ENCODE measurements at regions not wholly inside any gene's neighbourhood (a gene's known extent, or its start where the extent isn't known, plus 50 kb on each side); places are given as distances from the start of the nearest gene placed in this dataset.
"Not testable (repeated sequence)": the region's sequence is repeated elsewhere in the genome, so short reads cannot be mapped to it uniquely, and the experiment has no call there.

DNA sequence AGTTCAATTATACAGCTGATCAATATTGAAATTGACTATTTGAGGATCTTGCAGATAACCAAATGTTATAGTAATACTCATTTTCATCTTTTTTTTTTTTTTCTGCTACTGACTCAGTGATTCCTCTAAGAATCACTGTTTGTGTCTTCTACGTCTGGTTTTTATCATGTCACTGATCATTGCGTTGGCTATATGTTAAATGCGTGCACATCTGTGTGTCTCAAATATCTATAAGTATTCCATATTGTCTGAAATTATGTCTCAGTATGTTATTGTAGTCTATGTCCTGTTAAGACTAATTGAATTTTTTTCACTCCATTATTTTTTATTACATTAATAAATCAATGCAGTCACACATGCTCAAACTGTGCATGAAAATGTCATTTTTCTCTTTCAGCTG lies 200.5 kb downstream of the PCDH20 start:
- DNase-seq (ENCODE audit: low read depth), result no peak

DNA sequence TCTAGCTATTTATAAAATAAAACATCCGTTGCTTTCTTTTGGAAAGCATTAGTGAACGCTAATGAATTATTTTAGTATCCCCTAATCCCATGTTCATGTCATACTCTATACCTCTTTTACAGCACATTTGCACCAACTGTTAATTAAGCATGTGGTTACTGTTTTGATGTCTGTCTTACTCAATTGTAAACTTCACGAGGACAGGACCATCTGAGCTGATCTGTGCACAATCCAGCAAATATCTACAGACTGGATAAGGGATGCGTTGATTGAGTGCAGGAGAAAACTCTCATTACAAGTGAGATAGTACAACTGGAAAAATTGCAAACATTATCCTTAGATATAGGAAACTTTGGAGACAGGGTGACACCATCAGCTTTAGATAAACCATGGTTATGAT lies 201.1 kb downstream of the PCDH20 start:
- no peak for DNase-seq (ENCODE audit: low read depth)

DNA sequence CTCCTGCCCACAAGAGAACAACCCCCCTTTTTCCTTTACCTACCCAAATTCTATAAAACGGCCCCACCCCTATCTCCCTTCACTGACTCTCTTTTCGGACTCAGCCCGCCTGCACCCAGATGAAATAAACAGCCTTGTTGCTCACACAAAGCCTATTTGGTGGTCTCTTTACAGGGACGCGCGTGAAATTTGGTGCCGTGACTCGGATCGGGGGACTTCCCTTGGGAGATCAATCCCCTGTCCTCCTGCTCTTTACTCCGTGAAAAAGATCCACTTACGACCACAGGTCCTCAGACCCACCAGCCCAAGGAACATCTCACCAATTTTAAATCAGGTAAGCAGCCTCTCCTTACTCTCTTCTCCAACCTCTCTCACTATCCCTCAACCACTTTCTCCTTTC lies 209.8 kb downstream of the PCDH20 start:
- not testable (repeated sequence) for DNase-seq (ENCODE audit: low read depth)

DNA sequence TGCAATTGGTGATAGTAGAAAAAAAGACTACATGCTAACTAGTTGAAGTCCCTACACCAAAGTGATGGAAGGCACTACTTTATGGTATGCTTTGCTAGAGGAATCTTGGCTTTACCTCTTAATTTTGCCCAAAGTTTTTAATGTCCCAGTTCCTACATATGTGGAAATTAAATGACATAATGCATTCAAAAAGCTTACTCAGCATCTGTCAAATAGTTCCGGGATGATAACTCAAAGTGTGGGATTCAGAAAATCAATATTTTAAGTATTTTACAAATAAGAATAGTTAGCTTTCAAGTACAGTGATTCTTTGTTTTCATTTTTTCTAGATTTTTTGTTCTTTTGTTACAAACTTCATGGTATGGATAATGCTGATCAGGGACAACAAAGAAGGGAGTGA lies 211.6 kb downstream of the PCDH20 start:
- DNase-seq (ENCODE audit: low read depth), result no peak

DNA sequence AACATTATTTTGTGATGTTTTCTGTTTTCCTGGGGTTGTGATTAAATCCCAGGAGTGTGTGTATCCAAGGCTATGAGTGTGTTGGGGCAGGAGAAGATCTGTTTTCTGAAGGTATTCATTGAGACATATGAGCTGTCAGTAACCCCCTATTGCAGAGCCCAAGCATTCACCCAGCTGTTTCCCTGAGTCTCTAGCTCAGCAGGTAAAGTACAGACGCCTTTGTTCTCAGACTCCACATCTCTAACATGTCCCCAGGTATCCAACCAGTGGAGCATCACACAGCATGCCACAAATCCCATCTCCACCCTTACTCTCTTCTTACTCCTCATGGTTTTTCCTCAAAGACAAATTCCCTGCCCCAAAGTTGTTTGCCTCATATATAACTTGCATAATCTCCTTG lies 213.6 kb downstream of the PCDH20 start:
- no peak for DNase-seq (ENCODE audit: low read depth)

DNA sequence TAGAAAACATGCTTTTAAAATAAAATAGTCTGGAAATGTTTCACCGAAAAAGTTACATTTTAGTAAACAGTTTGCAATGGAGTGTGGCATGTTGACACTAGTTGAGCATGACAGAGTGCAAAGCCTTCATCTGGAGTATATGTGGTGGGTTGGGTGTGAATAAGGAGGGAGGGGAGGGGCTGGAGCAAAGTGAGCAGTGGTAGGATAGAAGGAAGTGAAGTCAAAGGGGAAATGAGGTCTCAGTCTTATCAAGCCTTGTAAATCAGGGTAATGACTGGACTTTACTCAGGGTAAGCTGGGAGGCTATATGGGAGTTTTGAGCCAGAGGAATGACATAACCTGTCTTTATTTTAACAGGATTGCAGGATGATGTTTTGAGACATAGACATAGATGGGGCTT lies 222.8 kb downstream of the PCDH20 start:
- no peak for DNase-seq (ENCODE audit: low read depth)

DNA sequence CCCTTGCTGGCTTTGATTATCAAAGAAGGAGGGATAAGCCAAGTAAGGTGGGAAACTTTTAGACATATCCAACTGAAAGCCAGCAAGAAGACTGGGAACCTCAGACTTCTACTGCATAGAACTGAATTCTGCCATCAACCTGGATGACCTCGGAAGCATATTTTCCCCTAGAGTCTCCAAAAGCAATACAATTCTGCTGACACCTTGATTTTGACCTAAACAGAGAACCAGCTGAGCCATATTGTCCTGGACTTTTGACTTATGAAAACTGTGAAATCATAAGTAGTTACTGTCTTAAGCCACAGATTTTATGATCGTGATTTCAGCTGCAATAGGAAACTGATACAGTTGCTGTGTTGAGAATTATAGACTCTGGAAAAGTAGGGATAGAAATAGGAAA lies 227.6 kb downstream of the PCDH20 start:
- DNase-seq (ENCODE audit: low read depth), result no peak

DNA sequence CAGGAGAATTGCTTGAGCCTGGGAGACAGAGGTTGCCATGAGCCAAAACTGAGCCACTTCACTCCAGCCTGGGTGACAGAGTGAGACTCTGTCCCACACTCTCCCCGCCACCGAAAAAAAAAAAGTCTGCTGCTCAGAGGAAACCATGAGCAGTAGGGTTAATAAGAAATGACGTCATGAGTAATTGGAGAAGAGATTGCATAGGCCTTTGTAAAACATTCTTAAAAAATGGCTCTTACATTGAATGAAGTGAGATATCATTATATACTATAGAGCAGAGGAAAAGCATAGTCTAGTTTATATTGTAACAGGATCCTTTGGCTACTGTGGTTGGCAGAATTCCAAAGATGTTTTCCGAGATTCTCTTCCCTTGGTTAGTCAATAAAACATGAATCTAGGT lies 228.2 kb downstream of the PCDH20 start:
- DNase-seq (ENCODE audit: low read depth), result no peak

DNA sequence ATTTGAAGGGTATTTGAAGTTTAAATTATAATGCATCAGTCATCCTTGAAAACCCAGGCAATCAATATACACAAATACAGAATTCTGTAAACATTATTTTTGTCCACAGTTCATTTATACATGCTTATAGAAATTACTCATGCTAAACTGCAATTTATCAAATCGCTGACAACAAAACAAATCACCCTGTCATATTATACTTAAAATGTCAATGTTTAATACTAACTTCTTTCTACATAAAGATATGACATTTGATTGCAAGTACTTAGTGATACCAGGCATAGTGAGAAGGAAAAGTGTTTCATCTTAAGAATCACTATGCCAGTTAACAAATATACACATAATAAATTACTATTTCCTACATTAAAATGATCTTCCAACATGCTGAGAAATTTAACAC lies 232.0 kb downstream of the PCDH20 start:
- DNase-seq (ENCODE audit: low read depth), result no peak

DNA sequence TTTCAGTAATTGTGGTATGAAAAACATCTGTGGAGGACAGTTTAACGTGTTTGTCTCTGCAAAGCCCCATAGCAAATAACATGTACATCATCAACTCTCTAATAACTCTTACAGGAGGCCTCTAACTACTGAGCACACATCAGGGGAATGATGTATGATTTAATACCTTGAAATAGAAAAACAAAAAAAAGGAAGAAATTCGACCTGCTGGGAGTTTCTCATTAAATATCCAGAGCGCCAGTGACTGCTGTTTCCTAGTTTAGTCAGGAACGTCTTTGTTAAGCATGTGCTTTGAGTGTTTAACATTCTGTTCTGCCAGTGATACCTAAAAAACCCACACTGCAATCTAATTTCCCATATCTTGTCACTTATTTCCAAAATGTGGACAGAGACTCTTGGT lies 235.4 kb downstream of the PCDH20 start:
- no peak for DNase-seq (ENCODE audit: low read depth)

DNA sequence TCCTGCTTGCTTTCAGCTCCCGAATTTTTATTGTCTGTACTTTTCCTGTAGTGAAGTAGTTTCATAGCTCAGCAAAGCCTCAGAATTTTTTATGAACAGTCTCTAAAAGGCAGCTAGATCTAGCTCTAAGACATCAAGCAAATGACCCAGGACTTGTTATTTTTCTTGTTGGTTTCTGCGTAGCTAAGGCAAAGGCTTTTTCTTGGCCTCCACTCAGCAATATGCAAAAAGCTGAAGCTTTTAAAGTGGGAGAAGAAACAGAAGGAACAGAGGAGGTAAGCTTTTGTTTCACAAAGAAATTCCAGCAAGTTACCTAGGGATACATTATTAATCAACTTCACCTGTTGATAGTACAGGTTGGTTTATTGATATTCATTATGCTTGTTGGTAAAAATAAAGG lies 235.9 kb downstream of the PCDH20 start:
- DNase-seq (ENCODE audit: low read depth), result no peak

DNA sequence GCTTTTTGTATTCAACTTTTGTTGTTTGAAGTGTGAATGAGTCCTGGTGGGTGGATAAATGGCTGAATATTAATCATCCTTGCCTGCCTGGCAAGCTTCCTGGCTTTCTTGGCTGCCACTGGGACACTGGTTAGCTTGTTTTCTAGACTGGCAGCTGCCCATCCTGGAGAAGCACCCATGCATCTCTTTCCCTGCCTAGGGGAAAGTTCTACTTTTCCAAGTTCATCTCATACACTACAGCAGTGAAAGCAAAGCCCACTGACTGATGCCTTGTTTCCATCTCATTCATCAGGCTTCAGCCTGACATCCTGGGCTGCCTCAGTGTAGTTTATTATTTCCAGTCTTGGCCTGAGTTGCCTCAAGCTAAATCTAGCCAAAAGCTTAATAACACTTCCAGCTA lies 244.8 kb downstream of the PCDH20 start:
- no peak for DNase-seq (ENCODE audit: low read depth)

DNA sequence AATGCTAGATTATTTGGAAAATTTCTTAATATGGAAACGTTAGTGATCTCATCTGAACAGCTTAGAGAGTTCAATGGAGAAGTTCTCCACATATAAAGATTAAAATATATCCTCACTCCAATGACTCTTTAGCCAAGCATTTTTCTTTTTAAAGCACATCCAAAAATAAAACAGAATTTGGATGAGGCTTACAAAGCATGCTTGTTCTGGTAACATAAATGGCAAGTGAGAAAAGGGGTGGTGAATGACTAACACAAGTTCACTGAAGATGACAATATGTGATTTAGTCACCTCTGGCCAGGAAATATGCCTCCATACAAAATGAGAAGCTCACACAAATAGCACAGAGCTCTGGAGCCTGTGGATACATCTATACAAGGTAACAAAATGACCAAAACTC lies 253.0 kb downstream of the PCDH20 start:
- no peak for DNase-seq (ENCODE audit: low read depth)

DNA sequence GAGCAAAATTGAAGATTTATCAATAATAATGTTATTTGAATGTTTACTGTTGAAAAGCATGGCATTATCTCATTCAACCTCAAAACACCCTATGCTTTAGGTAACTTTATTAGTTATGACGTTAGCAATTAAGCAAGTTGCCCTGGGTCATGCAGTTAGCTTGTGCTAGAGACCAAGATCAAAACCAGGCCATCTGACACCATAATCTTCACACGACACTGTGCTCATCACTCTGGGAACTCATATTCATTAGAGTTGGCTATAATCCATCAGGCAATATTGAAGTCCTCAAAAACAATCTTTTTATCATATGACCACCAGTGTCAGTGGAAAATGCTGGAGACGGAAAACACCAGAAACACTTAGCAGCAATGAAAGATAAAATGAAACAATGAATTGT lies 253.5 kb downstream of the PCDH20 start:
- no peak for DNase-seq (ENCODE audit: low read depth)

DNA sequence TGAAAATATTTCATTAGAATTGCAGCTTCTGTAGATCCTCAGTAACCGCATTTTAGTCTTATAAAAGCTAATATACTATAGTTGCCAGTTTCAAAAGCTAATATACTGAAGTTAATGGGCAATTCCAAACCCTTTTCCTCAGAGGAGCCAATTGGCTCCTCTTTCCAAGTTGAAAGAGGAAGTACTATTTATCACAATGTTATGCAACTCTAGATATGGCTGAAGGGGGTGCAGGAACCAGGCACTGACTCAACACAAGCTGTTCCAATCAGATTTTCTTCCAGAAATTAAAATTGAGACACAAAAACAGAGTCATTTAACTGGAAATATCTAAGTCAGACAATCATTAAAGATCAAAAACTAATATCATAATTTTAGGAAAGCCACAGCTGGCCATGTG lies 258.9 kb downstream of the PCDH20 start:
- no peak for DNase-seq (ENCODE audit: low read depth)

DNA sequence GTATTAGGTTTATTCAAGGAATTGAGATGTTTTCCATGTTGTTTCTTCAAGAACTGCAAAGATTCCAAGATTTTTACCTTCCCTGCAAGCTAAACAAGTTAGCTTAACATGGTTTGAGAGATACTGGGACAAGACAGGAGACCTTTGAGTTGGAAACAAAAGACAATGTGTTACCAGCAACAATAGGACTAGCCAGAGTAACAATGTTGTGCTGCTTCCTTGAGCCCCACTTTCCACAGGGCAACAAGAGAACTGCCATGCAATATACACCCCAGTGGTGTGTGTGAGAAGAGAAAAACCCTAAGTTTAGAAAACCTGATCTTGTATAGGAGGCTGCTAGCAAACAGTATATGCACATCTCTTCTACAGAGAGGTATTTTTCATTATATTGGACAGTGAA lies 264.6 kb downstream of the PCDH20 start:
- no peak for DNase-seq (ENCODE audit: low read depth)

DNA sequence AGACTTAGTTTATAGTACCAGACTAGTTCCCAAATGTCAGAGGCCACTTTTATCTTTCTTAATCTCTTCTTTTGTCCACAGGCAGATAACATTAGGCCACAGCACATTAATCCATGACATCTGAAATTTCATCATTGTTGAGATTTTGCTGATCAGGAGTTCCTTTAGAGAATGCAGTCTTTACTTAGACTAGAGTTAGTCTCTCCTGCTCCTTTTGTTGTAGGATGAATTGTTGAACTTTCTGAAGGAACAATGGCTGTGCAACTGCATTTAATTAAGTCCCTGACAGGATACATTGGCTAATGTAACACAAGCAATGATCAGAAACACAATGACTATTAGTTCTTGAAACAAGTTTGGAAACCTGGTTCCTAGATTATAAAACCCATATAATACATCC lies 266.3 kb downstream of the PCDH20 start:
- DNase-seq (ENCODE audit: low read depth), result no peak

DNA sequence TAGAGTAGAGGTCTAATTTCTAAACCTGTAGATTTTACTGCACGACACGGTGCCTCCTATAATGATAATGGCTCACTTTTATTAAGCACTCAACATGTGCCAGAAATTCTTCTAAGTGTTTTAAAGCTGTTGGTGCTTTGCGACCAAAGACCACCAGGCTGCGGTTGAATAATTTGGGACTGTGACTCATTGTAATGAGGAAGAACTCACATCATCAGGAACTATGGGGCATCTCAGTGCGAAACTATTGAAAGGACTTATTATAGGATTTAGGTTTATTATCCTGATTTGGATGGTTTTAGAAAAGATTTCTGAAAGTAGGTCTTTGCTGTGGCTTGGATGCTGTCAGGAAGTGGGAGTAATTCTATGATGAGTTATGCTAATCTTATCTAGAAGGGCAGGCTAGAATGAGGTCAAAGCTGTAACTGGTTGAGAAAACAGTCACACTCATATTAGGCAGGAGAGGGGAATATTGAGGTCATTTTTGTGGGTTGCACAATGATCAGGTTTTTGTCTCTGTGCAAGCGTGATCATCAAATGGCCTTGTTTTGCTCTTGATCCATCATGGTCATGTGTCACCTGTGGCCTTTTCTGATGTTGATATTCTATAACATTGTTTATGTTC lies 266.8 kb downstream of the PCDH20 start:
- no peak for DNase-seq (ENCODE audit: low read depth)

DNA sequence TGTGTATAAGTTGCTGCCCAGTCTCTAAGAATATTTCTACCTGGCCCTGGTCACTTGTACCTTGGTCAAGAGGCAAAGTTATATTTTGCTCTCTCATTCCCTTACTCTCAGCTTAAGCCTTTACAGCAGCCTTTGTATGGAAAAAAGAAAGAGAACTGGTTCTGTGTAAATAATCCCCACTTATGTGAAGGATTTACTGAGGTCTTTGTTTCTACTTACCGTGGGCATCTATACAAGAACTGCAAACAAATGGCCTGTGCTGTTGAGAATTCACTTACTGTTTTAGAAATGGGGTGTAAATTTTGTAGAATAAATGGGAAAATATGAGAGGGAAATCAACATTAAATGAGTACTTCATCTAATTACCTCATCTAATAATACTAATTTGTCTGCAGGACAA lies 267.4 kb downstream of the PCDH20 start:
- no peak for DNase-seq (ENCODE audit: low read depth)

DNA sequence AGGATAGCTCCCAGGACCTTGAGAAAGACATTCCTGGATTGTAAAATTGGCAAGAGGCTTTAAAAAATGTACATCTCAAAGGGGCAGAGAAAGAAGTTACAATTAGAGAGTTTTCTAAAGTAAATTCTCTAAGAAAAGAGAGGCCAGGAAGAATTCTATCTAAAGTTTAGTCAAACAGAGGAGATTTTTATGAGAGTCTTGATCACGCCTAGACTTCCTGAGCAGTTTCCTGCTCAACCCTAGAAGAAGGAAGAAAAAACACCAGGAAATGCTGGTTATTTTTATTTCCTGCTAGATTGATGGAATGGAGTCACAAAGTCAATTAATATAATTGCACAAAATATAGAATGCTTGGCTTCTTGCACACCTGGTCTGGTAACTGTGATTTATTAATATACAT lies 269.1 kb downstream of the PCDH20 start:
- no peak for DNase-seq (ENCODE audit: low read depth)

DNA sequence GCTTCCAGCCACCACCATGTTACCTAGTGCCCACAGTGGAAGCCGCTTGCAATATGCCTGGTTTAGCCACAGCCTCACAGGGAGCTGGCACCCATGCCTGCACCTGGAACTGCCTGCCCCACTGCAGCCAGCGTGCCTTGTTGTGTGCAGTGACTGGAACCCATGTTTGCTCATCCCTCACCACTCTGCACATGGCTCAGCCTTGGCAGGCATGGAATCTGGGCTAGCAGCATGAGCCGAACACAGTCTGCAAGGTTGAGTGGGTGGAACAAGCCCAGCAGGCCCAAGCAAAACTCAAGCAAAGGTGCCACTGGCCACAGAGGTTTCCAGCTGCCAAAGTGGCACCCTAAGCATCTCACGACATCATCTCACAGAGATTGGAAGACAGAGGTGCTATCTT lies 269.5 kb downstream of the PCDH20 start:
- no peak for DNase-seq (ENCODE audit: low read depth)

DNA sequence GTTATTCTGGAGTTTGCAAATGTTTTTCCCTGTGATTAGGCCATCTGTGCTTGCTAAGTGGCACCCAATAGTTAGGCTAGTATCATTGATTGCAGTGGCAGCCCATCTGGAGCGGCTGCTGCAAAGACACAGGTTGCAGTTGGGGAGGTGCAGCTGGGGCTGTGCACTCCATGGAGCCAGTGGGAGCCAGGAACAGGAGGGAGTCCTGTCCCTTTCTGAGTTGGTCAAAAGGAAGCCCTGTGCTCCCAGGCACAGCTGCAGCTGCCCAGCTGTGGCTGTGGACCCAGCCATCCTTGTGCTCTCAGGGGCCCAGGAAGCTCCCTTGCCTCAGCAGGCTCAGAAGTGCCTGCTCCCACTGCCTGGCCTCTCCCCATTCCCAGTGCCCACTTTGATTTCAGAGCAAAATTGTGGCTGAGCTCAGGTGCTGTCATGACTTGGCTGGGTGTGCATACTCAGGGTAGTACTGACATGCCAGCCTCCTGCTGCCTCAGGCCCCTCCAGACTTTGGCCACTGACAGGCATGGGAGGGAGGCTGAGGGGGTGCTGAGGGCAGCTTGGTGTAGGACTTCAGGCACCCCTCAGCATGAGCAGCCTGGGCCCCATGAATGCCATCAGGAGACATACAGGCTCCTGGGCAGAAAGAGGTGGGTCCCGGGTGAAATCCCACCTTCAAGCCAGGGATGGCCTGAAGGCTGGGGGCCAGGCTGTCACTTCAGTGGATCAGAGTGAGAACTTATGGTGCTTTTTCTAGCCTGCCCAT lies 270.6 kb downstream of the PCDH20 start:
- DNase-seq (ENCODE audit: low read depth), result no peak

DNA sequence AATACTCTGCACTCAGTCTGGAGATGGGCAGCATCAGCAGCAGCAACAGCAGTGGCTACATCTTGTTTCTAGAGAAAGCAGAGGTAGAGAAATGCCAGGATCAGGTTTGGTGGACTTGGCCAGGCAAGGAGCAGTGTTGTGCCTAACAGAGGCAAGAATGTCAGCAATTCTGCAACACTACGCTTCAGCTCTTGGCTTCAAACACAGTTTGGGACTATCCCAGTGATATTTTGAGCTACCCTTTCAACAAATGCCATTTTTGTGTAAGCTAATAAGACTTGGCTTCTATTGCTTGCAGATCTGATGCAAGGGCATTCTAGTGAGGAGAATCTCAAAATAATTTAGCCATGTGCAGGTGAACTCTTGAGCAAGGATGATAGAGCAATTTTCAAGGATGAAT lies 271.3 kb downstream of the PCDH20 start:
- DNase-seq (ENCODE audit: low read depth), result no peak

DNA sequence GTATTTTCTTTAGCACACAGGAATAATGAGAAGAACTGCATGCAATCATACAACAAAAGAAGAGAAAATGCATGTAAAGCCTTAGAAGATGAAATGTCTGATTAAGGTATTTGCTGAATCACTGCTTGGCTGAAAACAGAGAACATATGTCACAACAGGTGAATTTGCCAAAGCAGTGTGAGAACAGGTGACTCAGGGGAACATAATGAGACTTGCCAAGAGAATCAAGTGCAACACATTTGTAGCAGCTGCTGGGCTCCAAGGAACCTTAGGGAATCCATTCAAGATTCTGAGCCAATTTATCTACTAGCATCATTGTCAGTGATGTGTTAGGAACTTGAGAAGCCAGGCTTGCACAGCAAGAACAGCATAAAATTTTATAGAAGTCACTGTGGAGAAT lies 273.1 kb downstream of the PCDH20 start:
- no peak for DNase-seq (ENCODE audit: low read depth)
